ENCODE measurements at regions not wholly inside any gene's neighbourhood (a gene's known extent, or its start where the extent isn't known, plus 50 kb on each side); places are given as distances from the start of the nearest gene placed in this dataset.

GRCh38 chr6:49342410-49342809, 120.6 kb downstream of the MMUT start:
- TF ChIP-seq, protein P1, sequence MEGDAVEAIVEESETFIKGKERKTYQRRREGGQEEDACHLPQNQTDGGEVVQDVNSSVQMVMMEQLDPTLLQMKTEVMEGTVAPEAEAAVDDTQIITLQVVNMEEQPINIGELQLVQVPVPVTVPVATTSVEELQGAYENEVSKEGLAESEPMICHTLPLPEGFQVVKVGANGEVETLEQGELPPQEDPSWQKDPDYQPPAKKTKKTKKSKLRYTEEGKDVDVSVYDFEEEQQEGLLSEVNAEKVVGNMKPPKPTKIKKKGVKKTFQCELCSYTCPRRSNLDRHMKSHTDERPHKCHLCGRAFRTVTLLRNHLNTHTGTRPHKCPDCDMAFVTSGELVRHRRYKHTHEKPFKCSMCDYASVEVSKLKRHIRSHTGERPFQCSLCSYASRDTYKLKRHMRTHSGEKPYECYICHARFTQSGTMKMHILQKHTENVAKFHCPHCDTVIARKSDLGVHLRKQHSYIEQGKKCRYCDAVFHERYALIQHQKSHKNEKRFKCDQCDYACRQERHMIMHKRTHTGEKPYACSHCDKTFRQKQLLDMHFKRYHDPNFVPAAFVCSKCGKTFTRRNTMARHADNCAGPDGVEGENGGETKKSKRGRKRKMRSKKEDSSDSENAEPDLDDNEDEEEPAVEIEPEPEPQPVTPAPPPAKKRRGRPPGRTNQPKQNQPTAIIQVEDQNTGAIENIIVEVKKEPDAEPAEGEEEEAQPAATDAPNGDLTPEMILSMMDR (IDR thresholded peaks at IDR 0.05; ENCODE audit: low read depth, low read length, missing input control), result no peak
- TF ChIP-seq TAF1 (conservative IDR thresholded peaks at IDR 0.05) (no peak), ATF3 (IDR thresholded peaks at IDR 0.05) (no peak), RAD21 (IDR thresholded peaks at IDR 0.05) (no peak), JUND (IDR thresholded peaks at IDR 0.05) (no peak), EGR1 (IDR thresholded peaks at IDR 0.05; ENCODE audit: low read depth in 2 of 2) (no peak), GABPA (IDR thresholded peaks at IDR 0.05 in 1 of 2, conservative IDR thresholded peaks at IDR 0.05 in 1 of 2) (no peak), MAX (IDR thresholded peaks at IDR 0.05) (no peak), REST (IDR thresholded peaks at IDR 0.05) (no peak)

Data from liver (tissue), 3 donors.